Keratinocyte (primary cell): ENCODE measurements at regions not wholly inside any gene's neighbourhood (a gene's known extent, or its start where the extent isn't known, plus 50 kb on each side); places are given as distances from the start of the nearest gene placed in this dataset.

Experiments used
- DNase-seq: peaks from one replicate; pipeline ENCODE4 v3.0.0-alpha.2; 2011; ENCODE audit warnings: low read depth, missing footprints, low spot score
- FAIRE-seq: peaks from 2 replicates; lab custom pipeline; 2011; peaks lifted over from hg19 to GRCh38; lab: Jason Lieb, UNC
- H2AFZ ChIP-seq: 2 replicates; pipeline ENCODE4 v1.6.0; 2012; ENCODE audit warnings: low read length, control low read depth, inconsistent platforms; ENCODE audit not compliant: control insufficient read depth
- H3K27ac ChIP-seq: 2 replicates; pipeline ENCODE4 v1.5.1; 2011; ENCODE audit warnings: low read length; ENCODE audit not compliant: control insufficient read depth, insufficient read depth
- H3K27me3 ChIP-seq: 3 replicates; pipeline ENCODE4 v1.6.0; 2011; ENCODE audit warnings: low read length; ENCODE audit not compliant: control insufficient read depth, insufficient read depth; ENCODE audit errors: extremely low read depth
- H3K36me3 ChIP-seq, 2 experiments: 2 replicates in 1 of 2; 3 replicates in 1 of 2; pipeline ENCODE4 v1.5.1; 2011; ENCODE audit warnings: low read length in 2 of 2, mild to moderate bottlenecking in 1 of 2; ENCODE audit not compliant: control insufficient read depth in 2 of 2, insufficient read depth in 2 of 2; ENCODE audit errors: extremely low read depth in 1 of 2
- H3K4me1 ChIP-seq: 3 replicates; pipeline ENCODE4 v1.5.1; 2011; ENCODE audit warnings: low read length; ENCODE audit not compliant: control insufficient read depth, insufficient read depth; ENCODE audit errors: extremely low read depth
- H3K4me2 ChIP-seq: 3 replicates; pipeline ENCODE4 v1.6.0; 2011; ENCODE audit warnings: low read depth, low read length; ENCODE audit not compliant: control insufficient read depth, insufficient read depth; ENCODE audit errors: extremely low read depth
- H3K4me3 ChIP-seq, 3 experiments: fragments of 200-600 bp in 1 of 3; sonication (generic) in 1 of 3; 2 replicates in 2 of 3; 3 replicates in 1 of 3; pipeline ENCODE4 v1.5.1; 2011 to 2016; ENCODE audit warnings: low read length in 3 of 3, mild to moderate bottlenecking in 3 of 3, control low read depth in 2 of 3, inconsistent platforms in 1 of 3, low read depth in 1 of 3, mixed read lengths in 1 of 3, mixed run types in 1 of 3, moderate library complexity in 1 of 3; ENCODE audit not compliant: control insufficient read depth in 2 of 3, insufficient read depth in 2 of 3; ENCODE audit errors: extremely low read depth in 1 of 3
- H3K79me2 ChIP-seq: 2 replicates; pipeline ENCODE4 v1.6.0; 2012; ENCODE audit warnings: low read length; ENCODE audit not compliant: control insufficient read depth, insufficient read depth
- H3K9ac ChIP-seq: 3 replicates; pipeline ENCODE4 v1.6.0; 2011; ENCODE audit warnings: low read length; ENCODE audit not compliant: control insufficient read depth, insufficient read depth; ENCODE audit errors: extremely low read depth
- H3K9me1 ChIP-seq: 3 replicates; pipeline ENCODE4 v1.6.0; 2011; ENCODE audit warnings: low read length; ENCODE audit not compliant: control insufficient read depth, insufficient read depth; ENCODE audit errors: extremely low read depth
- H3K9me3 ChIP-seq: 2 replicates; pipeline ENCODE4 v1.5.1; 2012; ENCODE audit warnings: low read depth, low read length; ENCODE audit not compliant: control insufficient read depth
- H4K20me1 ChIP-seq: 3 replicates; pipeline ENCODE4 v1.6.0; 2011; ENCODE audit warnings: low read length; ENCODE audit not compliant: control insufficient read depth, insufficient read depth; ENCODE audit errors: extremely low read depth
- CTCF ChIP-seq, 3 experiments: IDR thresholded peaks in 1 of 3; conservative IDR thresholded peaks in 1 of 3; optimal IDR thresholded peaks in 1 of 3; 2 replicates in 2 of 3; 3 replicates in 1 of 3; pipeline versions ENCODE3 to v1.5.1; 2011; ENCODE audit warnings: low read length in 3 of 3, mild to moderate bottlenecking in 3 of 3, moderate library complexity in 2 of 3, control low read depth in 1 of 3, inconsistent platforms in 1 of 3; ENCODE audit not compliant: insufficient read depth in 2 of 3; ENCODE audit errors: extremely low read depth in 1 of 3
- EZH2 ChIP-seq: IDR thresholded peaks from one replicate; pipeline ENCODE4 v1.6.1; 2012; ENCODE audit warnings: inconsistent platforms, mild to moderate bottlenecking, low read length, moderate library complexity
- dilution Hi-C: fragments of 300-500 bp; cut with MboI; formaldehyde crosslinking; loops from one replicate; pipeline ENCODE4 v1.7.0; 2020; ENCODE audit warnings: low sequenced_read_pairs; ENCODE audit not compliant: extremely low pct_ligation_motif_present

GRCh38 chr12:105852496-105852895 lies 286.3 kb downstream of the NUAK1 start:
- TF ChIP-seq EZH2 (no peak), CTCF (optimal IDR thresholded peaks at IDR 0.05 in 1 of 3, IDR thresholded peaks at IDR 0.05 in 1 of 3, conservative IDR thresholded peaks at IDR 0.05 in 1 of 3; ENCODE audit: extremely low read depth in 1 of 3, insufficient read depth in 2 of 3, low read length in 3 of 3) (no peak)
- Histone ChIP-seq H3K9ac (no peak overlapping the region), H3K36me3 (no peaks in the 10 kb centered on the region), H2AFZ (peak overlapping the region; percentile 74), H3K27ac (no peak overlapping the region), H3K4me1 (no peaks in the 10 kb centered on the region), H3K4me3 (peak overlapping the region in 2 of 3 experiments; percentile 20 to 46), H3K4me2 (peak overlapping the region; percentile 75), H3K9me3 (no peaks in the 10 kb centered on the region), H3K9me1 (no peaks in the 10 kb centered on the region), H4K20me1 (no peaks in the 10 kb centered on the region), H3K27me3 (no peaks in the 10 kb centered on the region), H3K79me2 (no peaks in the 10 kb centered on the region)
- dilution Hi-C loops = no loop called here
- FAIRE-seq (peak; percentile 9), DNase-seq (no peak)

GRCh38 chr12:105852951-105853350 lies 285.8 kb downstream of the NUAK1 start:
- TF ChIP-seq CTCF (optimal IDR thresholded peaks at IDR 0.05 in 1 of 3, IDR thresholded peaks at IDR 0.05 in 1 of 3, conservative IDR thresholded peaks at IDR 0.05 in 1 of 3; ENCODE audit: extremely low read depth in 1 of 3, insufficient read depth in 2 of 3, low read length in 3 of 3) = no peak
- TF ChIP-seq EZH2 = no peak
- no peaks in the 10 kb centered on the region for H3K36me3 ChIP-seq
- peak overlapping the region in 1 of 3 experiments; percentile 20 for H3K4me3 ChIP-seq
- H3K27me3 ChIP-seq = no peaks in the 10 kb centered on the region
- peak overlapping the region; percentile 74 for H2AFZ ChIP-seq
- no peaks in the 10 kb centered on the region for H4K20me1 ChIP-seq
- no peaks in the 10 kb centered on the region for H3K9me3 ChIP-seq
- no peak for DNase-seq
- H3K79me2 ChIP-seq = no peaks in the 10 kb centered on the region
- H3K9me1 ChIP-seq = no peaks in the 10 kb centered on the region
- no peak overlapping the region for H3K9ac ChIP-seq
- no peaks in the 10 kb centered on the region for H3K4me1 ChIP-seq
- H3K4me2 ChIP-seq = peak overlapping the region; percentile 75
- dilution Hi-C loops = no loop called here
- no peak for FAIRE-seq
- no peak overlapping the region for H3K27ac ChIP-seq
